ENCODE measurements at regions not wholly inside any gene's neighbourhood (a gene's known extent, or its start where the extent isn't known, plus 50 kb on each side); places are given as distances from the start of the nearest gene placed in this dataset.

DNA sequence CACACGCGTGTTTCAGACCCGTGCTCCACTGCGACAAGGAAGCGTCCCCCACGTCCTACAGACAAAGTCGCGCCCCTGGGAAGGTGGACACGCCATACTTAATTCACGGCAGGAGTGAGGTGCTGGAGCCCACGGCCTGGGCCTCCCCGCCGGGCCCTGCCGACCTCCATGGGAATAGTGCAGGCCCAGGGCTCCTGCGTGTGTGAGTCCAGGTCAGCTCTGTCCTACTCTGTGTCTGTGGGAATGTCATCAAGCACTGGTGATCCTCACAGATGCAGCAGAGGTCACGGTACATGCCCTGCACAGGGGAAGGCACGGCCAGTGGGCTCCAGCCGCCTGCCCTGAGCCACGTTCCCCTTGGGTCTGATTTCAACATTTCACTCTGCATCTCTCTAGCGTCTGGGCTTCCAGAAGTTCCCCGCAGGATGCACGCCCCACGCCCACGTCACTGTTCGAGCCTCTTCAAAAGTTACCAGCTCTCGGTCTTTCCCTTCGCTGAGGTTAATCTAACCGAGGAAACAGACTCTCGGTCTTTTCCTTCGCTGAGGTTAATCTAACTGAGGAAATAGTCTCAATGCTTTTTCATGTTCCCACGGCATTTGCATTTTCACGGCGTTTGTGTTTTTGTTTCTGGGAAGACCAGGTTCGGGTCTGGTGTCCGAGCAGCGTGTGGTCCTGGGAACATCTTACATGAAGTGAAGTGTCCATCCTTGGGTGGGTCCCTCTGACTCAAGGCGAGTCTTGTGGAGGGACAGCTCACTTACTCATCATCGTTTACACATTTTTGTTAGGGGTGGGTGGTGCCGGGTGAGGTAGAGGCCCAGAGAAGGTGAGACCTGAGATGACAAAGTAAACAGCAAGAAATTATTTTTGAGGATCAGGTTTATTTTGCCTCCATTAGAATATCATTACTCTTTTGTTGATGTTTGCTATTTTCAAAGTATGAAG lies 157.3 kb upstream of the ALKAL2 start:
- no peak for FAIRE-seq
- Histone ChIP-seq H3K79me2 (ENCODE audit: insufficient read depth, low read length) (no peaks in the 10 kb centered on the region), H3K4me2 (ENCODE audit: low read length) (no peak overlapping the region), H3K36me3 (ENCODE audit: insufficient read depth, low read length) (no peaks in the 10 kb centered on the region), H3K4me3 (ENCODE audit: insufficient read depth, low read depth, low read length) (no peak overlapping the region), H3K9me3 (ENCODE audit: insufficient read depth, low read depth, low read length) (no peaks in the 10 kb centered on the region), H3K9ac (ENCODE audit: low read length) (no peak overlapping the region), H3K27me3 (ENCODE audit: insufficient read depth, low read length) (no peaks in the 10 kb centered on the region), H3K4me1 (ENCODE audit: insufficient read depth, low read length) (no peaks in the 10 kb centered on the region), H3K27ac (ENCODE audit: low read depth, low read length) (no peak overlapping the region), H2AFZ (ENCODE audit: low read depth, low read length) (no peak overlapping the region), H4K20me1 (ENCODE audit: insufficient read depth, low read length) (no peaks in the 10 kb centered on the region)
- Mint-ChIP-seq H3K27ac (ENCODE audit: unreplicated experiment) (no peak overlapping the region), H3K4me3 (ENCODE audit: unreplicated experiment) (no peak overlapping the region), H3K4me1 (ENCODE audit: low read depth, unreplicated experiment) (peaks cover 2% of the 10 kb centered on the region), H3K36me3 (ENCODE audit: low read depth, unreplicated experiment) (no peaks in the 10 kb centered on the region), H3K9me3 (ENCODE audit: unreplicated experiment) (no peaks in the 10 kb centered on the region), H3K27me3 (ENCODE audit: low read depth, unreplicated experiment) (peaks cover 36% of the 10 kb centered on the region)
- TF ChIP-seq EZH2 (IDR thresholded peaks at IDR 0.05; ENCODE audit: insufficient read depth, low read length), result no peak
- TF ChIP-seq, protein P1, sequence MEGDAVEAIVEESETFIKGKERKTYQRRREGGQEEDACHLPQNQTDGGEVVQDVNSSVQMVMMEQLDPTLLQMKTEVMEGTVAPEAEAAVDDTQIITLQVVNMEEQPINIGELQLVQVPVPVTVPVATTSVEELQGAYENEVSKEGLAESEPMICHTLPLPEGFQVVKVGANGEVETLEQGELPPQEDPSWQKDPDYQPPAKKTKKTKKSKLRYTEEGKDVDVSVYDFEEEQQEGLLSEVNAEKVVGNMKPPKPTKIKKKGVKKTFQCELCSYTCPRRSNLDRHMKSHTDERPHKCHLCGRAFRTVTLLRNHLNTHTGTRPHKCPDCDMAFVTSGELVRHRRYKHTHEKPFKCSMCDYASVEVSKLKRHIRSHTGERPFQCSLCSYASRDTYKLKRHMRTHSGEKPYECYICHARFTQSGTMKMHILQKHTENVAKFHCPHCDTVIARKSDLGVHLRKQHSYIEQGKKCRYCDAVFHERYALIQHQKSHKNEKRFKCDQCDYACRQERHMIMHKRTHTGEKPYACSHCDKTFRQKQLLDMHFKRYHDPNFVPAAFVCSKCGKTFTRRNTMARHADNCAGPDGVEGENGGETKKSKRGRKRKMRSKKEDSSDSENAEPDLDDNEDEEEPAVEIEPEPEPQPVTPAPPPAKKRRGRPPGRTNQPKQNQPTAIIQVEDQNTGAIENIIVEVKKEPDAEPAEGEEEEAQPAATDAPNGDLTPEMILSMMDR (IDR thresholded peaks at IDR 0.05; ENCODE audit: insufficient read depth, low read depth, low read length), result no peak
- no peak for DNase-seq (ENCODE audit: low read depth)

DNA sequence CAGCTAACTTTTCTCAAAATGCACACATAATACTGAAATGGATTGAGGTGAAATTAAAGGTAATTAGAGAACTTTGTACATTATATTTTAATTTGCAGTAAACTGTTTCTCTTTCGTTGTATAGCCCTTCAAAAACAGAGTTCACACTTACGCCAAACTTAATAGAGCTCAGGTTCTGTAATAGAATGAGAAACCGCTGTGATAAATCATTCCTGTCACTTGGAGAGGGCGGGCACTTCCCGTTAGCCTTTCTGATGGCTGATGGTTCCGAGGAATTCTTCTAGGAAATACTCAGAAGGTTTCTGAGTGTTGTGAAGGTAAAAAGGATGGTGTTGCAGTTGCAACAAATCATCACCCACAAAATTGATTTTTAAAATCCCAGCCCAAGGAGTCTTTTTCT lies 155.8 kb upstream of the ALKAL2 start:
- Mint-ChIP-seq H3K36me3 (ENCODE audit: low read depth, unreplicated experiment) (no peaks in the 10 kb centered on the region), H3K27me3 (ENCODE audit: low read depth, unreplicated experiment) (peaks cover 44% of the 10 kb centered on the region), H3K4me3 (ENCODE audit: unreplicated experiment) (no peak overlapping the region), H3K9me3 (ENCODE audit: unreplicated experiment) (no peaks in the 10 kb centered on the region), H3K27ac (ENCODE audit: unreplicated experiment) (no peak overlapping the region), H3K4me1 (ENCODE audit: low read depth, unreplicated experiment) (no peaks in the 10 kb centered on the region)
- DNase-seq (ENCODE audit: low read depth) (no peak), FAIRE-seq (no peak)
- Histone ChIP-seq H2AFZ (ENCODE audit: low read depth, low read length) (no peak overlapping the region), H3K79me2 (ENCODE audit: insufficient read depth, low read length) (no peaks in the 10 kb centered on the region), H4K20me1 (ENCODE audit: insufficient read depth, low read length) (no peaks in the 10 kb centered on the region), H3K4me2 (ENCODE audit: low read length) (no peak overlapping the region), H3K4me3 (ENCODE audit: insufficient read depth, low read depth, low read length) (no peak overlapping the region), H3K4me1 (ENCODE audit: insufficient read depth, low read length) (no peaks in the 10 kb centered on the region), H3K9ac (ENCODE audit: low read length) (no peak overlapping the region), H3K27me3 (ENCODE audit: insufficient read depth, low read length) (no peaks in the 10 kb centered on the region), H3K27ac (ENCODE audit: low read depth, low read length) (no peak overlapping the region), H3K9me3 (ENCODE audit: insufficient read depth, low read depth, low read length) (no peaks in the 10 kb centered on the region), H3K36me3 (ENCODE audit: insufficient read depth, low read length) (no peaks in the 10 kb centered on the region)
- TF ChIP-seq, protein P1 (IDR thresholded peaks at IDR 0.05; ENCODE audit: insufficient read depth, low read depth, low read length), result no peak
- no peak for TF ChIP-seq EZH2 (IDR thresholded peaks at IDR 0.05; ENCODE audit: insufficient read depth, low read length)

DNA sequence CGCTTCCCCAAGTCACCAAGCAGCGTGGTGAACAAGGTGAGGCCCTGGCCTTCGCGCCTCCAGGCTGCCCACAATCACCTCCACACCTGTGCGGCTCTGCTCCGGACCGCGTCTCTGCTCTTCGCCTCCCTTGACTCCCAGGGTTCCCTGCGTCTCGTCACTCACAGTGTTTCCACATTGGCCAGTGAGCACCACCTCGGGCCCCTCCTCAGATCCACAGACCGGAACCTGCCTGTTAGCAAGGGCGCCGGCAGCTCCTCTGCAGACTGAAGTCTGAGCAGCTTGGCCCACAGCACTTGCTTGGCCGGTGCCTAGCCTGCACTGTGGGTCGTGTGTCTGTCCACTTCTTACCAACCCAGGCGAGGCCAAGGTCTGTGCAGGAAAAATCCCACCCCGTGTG lies 155.3 kb upstream of the ALKAL2 start:
- Mint-ChIP-seq H3K27ac (ENCODE audit: unreplicated experiment) (no peak overlapping the region), H3K9me3 (ENCODE audit: unreplicated experiment) (no peaks in the 10 kb centered on the region), H3K4me3 (ENCODE audit: unreplicated experiment) (no peak overlapping the region), H3K36me3 (ENCODE audit: low read depth, unreplicated experiment) (no peaks in the 10 kb centered on the region), H3K27me3 (ENCODE audit: low read depth, unreplicated experiment) (peaks cover 48% of the 10 kb centered on the region), H3K4me1 (ENCODE audit: low read depth, unreplicated experiment) (no peaks in the 10 kb centered on the region)
- DNase-seq (ENCODE audit: low read depth) (no peak), FAIRE-seq (no peak)
- H3K4me3 ChIP-seq (ENCODE audit: insufficient read depth, low read depth, low read length), result no peak overlapping the region
- no peak overlapping the region for H3K4me2 ChIP-seq (ENCODE audit: low read length)
- no peak overlapping the region for H2AFZ ChIP-seq (ENCODE audit: low read depth, low read length)
- TF ChIP-seq, protein P1 (IDR thresholded peaks at IDR 0.05; ENCODE audit: insufficient read depth, low read depth, low read length), result no peak
- TF ChIP-seq EZH2 (IDR thresholded peaks at IDR 0.05; ENCODE audit: insufficient read depth, low read length), result no peak
- H3K9ac ChIP-seq (ENCODE audit: low read length), result no peak overlapping the region
- no peaks in the 10 kb centered on the region for H3K9me3 ChIP-seq (ENCODE audit: insufficient read depth, low read depth, low read length)
- H3K79me2 ChIP-seq (ENCODE audit: insufficient read depth, low read length), result no peaks in the 10 kb centered on the region
- H3K4me1 ChIP-seq (ENCODE audit: insufficient read depth, low read length), result no peaks in the 10 kb centered on the region
- H3K27me3 ChIP-seq (ENCODE audit: insufficient read depth, low read length), result no peaks in the 10 kb centered on the region
- H4K20me1 ChIP-seq (ENCODE audit: insufficient read depth, low read length), result no peaks in the 10 kb centered on the region
- H3K27ac ChIP-seq (ENCODE audit: low read depth, low read length), result no peak overlapping the region
- no peaks in the 10 kb centered on the region for H3K36me3 ChIP-seq (ENCODE audit: insufficient read depth, low read length)

All from astrocyte (in vitro differentiated cells and primary cell).